Suppressor macrophage treated with lipopolysaccharide for 4 hours (primary cell): ENCODE measurements at regions not wholly inside any gene's neighbourhood (a gene's known extent, or its start where the extent isn't known, plus 50 kb on each side); places are given as distances from the start of the nearest gene placed in this dataset.

Source experiments
- DNase-seq: peaks from one replicate; pipeline ENCODE4 v3.0.0-alpha.2; 2020

DNA sequence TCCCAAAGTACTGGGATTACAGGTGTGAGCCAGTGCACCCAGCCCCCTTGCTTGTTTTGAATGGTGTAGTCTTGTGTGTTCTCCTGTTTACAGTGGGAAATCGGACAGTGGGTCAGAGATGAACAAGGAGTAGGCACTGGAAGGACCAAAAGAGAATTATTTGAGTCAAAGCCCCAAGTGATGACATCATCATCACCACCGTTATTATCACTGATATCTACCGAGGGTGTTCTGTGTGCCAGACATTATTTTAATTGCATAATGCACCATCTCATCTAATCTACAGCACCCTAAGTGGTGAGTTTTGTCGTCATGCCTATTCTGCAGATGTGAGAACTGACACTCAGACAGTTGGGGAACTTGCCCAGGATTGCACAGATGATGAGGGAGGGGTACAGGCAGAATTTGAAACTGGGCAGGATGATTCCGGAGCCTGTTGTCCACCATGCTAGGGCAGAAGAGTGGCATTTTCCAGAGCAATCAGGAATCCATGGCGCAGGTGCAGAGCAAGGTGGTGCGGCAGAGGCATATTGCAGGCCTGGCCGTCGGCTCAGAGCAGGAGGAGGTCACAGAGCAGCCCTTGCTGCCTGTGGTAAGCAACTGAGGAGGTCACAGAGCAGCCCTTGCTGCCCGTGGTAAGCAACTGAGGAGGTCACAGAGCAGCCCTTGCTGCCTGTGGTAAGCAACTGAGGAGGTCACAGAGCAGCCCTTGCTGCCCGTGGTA lies 137.0 kb upstream of the HDAC4 start:
- DNase-seq: no peak

DNA sequence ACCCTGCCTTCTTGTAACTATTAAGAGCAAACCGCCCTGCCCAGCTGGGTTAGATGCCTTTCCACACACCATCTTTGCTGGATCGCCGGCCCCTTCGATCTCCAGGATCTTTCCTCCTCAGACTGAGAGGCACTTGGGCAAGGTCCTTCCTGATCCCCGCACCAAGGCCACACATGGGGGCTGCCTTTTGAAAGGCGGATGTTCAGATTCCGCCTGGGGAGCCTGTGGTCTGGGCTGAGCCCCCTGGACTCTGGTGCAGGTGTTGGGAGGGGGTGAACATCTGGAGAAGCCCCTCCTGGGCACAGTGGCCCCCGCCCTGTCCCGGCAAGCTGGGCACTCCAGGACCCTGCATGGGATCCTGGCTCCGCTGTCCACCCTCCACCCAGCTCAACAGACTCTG lies 135.4 kb upstream of the HDAC4 start:
- DNase-seq: no peak

DNA sequence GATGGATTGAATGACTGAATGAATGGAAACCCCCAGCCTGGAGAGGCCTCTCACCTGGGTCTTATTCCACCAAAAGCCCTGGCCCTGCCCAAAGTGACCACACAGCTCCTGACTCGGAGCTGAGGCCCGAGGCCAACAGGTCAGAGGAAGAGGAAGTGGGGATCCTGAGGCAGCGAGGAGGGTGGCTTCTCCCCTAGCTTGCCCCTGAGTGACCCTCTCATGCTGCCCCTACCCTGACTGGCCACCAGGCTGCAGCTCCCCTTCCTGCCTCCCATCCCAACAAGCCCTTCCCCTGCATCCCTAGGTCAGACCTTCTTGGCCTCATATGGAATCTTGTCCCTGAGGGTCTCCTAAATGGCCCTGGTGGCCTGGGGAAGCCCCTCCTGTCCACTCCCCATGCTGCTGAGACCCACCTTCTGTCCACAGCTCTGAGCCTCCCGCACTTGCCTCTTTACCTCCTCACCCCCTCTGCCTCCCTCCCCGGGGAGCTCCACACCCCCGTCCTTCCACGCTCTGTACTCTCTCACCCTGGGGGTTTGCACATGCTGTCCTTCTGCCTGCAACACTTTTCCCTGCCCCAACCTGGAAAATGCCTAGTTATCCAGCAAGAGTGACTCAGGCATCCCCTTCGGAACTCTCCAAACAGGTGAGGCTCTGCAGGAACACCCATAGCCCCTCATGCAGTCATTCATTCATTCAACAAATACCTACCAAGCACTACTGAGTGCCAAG lies 134.8 kb upstream of the HDAC4 start:
- DNase-seq: no peak

DNA sequence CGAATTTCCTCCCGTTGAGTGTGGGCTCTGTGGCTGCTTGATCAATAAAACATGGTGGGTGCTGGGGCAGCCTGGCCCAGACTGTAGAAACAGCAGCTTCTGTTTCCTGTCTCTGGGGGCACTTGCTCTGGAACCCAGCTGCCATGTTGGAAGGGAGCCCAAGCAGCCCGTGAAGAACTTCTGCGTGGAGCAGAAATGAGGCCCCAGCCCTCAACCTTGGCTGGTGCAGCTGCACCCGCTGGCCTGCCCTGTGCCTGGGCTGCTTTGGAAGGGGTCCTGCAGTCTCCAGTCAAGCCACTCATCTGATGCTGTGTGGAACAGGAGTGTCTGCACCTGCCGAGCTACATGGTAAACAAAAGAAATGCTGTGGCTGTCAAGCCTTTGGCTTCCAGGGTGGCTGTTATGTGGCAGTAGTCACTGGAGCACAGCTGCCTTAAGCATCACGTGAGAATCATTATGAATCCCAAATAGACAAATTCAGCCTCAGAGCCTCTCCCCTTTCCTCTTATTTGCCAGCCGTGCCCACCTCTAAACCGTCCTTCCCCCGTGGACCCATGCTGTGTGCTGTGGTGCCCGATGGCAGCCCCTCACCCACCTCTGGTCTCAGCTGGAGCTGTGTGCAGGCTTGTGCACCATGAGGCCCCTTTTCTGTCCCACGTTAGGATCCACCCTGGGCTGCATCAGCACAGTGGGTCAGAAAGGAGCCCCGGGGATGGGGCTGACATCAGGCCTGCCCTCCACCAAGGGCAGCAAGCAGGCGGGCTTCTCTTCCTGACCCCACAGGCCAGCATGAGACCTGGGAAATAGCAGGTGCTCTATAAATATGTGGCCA lies 134.0 kb upstream of the HDAC4 start:
- DNase-seq: no peak

DNA sequence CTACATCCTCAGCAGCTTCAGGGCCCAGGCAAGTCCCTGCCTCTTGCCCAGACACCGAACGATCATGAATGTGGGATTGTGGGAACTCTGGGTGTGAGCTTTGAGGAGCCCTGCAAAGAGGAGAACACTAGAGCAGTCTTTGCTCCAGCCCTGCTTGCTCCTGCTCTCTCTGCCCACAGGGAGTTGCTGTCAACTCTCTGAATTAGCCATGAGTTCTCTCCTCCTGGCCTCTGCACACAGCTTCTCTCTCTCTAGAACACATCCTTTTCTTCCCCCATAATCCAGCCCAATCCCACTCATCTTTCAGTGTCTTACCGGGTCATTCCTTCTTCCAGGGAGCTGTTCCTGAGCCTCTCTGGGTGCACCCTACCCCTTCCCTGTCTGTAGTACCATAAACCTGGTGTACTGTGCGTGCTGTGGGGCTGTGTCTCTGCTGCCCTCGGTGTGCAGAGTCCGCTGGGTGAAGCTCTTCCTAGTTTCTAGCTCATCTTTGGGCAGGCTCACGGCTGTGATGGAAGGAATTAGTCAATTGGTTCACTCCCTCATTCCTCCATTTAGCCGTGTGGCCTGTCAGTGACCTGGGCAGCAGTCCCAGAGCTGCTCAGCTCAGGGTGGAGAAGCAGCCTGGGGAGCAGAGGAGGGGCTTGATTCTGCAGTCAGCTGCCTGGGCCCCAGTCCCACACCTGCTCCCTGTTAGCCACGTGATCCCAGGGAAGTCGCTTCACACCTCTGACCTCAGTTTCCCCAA lies 132.9 kb upstream of the HDAC4 start:
- no peak for DNase-seq

DNA sequence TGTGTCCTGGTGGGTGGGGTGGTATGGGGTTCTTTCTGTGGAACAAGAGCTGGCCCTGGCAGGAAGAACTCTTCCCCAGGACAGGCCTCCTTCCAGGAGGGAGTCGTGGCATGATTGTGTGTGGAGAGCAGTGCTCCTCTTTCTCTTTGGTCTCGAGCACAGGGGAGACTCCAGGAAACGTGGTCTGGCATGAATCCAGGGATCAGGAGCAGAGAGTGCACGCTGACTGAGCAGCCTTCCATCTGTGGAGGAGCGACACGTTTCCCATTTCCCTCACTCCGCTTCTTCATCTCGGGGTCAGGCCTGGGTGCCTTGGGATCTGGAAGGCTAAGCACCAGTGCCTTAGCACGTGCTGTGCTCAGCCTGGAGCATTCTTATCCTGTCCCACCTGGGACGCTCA lies 132.0 kb upstream of the HDAC4 start:
- no peak for DNase-seq

DNA sequence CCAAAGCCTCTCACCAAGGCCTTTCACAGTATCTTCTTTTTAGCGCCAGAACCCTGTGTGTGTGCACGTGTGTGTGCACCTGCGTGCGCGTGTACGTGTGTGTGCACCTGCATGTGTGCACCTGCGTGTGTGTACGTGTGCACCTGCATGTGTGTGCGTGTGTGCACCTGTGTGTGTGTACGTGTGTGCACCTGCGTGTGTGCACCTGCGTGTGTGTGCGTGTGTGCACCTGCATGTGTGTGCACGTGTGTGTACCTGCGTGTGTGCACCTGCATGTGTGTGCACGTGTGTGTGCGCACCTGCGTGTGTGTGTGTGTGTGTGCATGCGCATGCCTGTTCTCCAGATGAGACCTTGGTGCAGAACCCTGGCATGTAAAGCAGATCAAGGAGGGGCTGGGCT lies 131.4 kb upstream of the HDAC4 start:
- no peak for DNase-seq

DNA sequence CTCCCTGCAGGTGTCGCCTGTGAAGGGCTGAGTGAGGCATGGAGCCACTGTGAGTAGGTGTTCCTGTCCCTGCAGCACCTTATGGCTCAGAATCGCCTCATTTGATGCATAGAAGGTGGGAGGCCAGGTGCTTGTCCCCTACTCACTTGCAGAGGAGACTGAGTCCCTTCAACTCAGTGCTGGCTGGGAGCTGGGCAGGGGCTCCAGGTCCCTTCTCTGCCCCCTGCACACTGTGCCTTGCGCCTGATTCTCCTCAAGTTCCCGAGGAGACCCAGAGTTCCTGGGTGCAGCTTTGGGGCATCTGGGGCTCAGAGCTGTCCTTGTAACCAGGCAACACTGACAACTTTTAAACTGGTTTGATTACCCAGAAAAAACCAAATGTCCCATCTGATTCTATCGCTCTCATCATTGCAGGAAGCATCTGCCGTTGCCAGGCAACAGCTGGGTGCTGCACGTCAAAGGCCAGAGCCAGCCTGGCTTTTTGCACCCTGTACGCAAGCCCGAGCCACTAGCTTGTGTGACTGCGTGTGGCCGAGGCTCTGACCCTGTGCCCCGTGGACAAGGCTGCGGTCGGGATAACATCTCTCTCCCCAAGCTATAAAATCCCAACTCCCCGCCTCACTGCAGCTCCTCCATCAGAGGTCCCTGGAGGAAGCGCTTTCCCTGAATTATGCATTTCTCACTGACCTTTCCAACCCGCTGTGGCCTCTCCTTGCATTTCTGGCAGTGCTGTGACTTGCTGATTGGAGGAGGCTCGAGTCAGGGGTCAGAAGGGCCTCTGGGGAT lies 130.8 kb upstream of the HDAC4 start:
- no peak for DNase-seq

DNA sequence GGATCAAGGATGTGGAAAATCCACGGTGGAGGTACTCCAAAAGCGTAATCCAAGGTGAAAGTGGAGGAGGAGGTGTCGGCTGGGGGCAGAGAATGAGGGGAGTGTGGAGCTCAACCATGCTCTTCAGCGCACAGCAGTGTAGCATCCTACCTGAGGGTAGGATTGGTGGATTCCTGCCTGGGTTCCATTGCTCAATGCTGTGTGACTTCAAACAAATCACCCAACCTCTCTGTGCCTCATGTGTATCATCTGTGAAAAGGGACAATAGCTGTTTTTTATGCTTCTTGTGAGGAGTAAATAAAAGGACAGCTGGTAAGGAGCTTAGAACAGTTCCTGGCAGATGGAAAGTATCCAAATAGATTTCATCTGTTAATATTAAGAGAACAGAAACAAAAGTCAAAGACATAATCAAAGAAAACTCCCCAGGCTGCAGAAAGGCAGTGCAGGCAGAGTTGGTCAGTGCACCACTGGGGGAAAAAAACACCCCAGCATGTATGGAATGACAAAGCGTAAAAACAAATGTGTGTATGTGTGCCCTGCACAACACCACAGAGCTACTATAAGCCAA lies 130.0 kb upstream of the HDAC4 start:
- DNase-seq: no peak

DNA sequence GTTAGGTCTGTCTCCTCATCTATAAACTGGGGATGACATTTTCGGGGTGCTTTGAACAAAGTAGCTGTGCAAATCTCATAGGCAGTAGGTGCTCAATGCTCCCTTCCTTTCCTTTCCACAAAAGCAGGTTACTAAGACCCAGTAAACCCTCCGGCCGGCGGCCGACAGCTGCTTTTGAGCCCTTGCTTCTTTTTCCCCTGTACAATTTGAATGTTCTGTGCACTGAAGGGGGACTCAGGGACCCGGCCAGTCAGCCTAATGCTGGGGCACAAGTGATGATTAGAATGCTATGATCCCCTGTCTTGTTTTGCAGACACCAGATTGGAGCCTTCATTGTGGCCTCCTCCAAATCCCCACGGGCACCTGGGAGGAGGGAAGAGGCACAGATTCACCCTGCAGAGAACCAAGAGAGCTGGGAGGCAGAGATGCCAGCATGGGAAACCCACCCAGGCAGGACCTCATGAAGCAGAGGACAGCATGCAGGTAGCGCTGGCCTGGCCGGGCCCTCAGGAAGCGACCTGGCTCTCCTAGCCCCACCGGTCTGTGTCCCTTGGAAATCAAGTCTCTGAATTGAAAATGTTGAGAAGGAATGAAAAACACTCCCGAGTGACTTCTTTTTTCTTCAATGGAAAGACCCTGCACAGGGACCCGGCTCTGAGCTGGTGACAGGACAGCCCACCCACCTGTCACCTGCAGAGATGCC lies 128.6 kb upstream of the HDAC4 start:
- DNase-seq: no peak

DNA sequence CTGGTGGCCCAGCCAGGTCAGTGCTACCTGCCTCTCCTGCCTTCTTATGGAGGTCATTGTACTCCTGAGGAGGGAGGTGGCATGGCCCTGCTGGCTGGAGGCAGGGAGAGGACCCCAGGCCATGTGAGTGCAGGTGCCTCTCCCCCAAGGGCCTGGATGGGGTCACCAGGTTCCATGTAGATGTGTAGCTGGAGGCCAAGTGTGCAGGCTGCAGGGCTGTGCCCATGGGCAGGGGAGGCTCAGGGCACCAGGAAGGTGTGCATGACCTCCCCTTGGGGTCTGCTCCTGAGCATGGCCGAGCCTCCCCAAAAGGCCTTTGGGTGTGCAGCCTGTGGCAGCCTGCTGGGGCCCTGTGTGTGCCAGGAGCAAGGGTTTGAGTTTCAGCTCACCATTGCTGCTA lies 128.1 kb upstream of the HDAC4 start:
- DNase-seq: no peak

DNA sequence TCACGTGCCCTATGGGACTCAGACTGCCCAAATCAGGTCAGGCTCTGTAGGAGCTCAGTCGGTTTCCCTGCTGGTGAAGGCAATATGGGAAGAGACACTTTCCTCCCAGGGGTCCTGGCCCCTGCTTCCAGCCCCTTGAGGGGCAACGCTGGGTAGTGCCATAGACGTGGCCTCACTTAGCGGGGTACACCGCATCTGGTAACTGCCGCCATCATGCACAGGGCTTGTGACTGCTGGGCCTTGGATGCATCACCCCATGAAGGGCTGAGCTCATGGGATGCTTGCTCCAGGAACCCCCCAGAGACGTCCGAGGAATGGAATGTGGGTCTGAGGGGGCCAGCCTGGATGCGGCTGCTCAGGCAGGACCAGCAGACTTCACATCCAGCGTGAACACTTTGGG lies 127.3 kb upstream of the HDAC4 start:
- DNase-seq: no peak

DNA sequence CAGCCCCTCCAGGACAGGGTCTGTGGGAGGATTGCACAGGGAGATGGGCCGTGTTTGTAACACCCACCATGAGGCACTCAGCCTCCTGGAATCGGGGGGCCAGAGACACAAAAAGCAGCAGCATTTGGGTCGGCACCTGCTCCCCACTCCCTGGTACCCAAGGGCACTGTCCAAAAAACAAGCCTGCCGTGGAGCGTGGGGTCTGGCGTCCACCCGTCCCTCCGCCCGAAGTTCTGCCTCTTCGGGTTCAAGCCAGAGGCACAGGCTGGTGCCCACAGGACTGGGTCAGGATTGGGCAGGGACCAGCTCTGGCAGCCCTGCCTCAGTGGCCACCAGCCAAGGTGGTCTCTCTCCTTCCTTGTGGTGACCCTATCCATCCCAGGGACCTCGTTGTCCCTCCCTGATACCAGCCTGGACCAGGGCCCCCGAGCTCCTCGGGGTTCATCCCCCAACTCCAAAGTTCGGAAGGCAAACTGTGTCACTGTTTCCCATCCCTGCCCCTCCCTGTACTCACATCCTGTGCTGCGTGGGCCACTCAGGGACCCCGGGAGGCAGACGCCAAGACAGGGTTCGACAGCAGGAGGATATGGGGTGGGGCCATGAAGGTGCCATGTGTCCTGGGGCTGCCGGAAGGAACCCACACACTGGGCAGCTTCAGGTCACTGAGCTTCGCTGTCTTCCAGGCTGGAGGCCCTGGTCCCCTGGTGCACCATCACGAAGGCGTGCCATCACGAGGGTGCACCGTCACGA lies 126.0 kb upstream of the HDAC4 start:
- no peak for DNase-seq

DNA sequence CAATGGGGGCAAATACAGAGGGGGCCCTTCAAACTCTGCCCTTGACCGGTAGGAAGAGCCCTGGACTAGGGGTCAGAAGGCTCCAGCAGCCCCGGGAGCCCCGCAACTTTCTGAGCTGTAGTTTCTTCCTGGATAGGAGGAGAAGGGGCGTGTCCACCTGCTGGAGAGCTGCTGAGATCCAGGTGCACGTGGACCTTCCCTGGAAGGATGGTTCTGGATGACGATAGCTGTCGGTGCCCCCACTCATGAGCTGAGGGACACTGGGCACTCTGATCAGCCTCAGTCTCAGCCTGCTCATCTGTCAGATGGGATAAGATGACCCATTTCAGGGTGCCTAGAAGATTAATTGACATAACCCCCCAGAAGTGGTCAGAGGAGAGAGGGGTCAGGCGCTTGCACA lies 125.2 kb upstream of the HDAC4 start:
- DNase-seq: no peak

DNA sequence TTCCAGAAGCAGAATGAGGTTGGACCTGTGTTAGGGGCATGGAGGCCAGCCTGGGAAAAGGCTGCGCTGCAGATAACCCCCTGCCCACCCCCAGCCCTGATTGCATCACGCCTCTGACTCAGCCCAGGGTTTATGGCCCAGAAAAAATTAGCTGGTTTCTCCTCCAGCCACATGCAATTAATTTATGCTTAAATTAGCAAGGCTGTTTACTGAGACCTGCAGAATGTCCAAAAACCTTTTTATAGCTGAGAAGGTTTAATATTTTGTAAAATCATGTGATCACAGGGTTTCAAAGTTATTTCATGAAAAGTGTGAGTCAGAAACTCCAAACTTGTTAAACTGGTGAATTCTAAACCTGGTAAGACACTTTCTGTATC lies 123.1 kb upstream of the HDAC4 start:
- DNase-seq: no peak

DNA sequence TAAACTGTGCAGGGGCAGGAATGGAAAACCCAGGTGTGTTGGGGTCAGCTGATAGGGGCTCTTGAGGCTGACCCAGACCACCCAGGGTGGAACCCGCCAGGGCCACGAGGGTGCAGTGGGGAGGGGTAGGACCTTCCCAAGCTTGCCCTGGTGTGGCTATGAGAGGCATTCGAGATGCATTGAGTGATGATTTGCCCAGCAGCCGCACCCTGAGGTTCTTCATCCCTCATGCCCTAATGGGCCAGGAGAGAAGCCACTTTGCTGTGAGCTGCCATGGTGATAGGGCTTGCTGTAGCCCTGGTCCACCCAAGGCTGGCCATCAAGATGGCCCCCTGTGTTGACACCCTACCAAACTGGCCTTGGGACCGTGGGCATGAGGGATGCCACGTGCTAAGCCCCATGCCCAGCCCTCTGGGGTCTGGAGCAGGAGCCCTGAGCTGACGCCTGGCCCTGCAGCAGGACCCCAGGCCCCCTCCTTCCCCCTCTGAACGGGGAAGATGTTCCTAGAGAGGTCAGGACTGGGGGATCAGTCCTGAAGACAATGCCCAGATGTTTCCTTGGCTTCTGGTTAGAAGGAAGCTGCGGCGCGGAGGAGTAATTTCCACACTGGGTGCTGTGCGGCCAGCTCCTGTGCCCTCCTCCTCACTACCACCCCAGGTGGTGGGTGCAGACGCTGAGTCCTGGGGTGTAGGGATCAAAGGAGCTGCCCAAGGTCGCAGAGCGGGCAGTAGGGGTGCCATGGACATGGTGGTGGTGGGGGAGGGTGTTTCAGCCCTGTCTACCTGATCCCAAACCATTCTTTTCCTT lies 122.5 kb upstream of the HDAC4 start:
- DNase-seq: no peak

DNA sequence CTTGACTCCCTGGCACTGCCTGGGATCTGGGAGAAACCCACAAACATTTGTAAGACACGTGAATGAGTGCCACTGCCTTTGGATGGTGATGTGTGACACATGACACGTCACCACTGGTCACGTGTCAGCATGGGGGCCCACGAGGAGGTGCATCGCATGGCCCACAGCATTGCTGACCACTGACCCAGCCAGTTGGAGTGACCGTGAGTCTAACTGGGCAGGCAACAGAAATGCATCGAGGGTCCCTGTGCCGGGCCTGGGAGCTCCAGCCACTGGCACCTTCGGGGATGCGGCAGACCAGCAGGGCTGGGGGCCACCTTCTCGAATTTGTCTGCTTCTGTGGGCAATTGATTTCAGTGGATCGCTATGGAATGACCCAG lies 121.9 kb upstream of the HDAC4 start:
- no peak for DNase-seq

DNA sequence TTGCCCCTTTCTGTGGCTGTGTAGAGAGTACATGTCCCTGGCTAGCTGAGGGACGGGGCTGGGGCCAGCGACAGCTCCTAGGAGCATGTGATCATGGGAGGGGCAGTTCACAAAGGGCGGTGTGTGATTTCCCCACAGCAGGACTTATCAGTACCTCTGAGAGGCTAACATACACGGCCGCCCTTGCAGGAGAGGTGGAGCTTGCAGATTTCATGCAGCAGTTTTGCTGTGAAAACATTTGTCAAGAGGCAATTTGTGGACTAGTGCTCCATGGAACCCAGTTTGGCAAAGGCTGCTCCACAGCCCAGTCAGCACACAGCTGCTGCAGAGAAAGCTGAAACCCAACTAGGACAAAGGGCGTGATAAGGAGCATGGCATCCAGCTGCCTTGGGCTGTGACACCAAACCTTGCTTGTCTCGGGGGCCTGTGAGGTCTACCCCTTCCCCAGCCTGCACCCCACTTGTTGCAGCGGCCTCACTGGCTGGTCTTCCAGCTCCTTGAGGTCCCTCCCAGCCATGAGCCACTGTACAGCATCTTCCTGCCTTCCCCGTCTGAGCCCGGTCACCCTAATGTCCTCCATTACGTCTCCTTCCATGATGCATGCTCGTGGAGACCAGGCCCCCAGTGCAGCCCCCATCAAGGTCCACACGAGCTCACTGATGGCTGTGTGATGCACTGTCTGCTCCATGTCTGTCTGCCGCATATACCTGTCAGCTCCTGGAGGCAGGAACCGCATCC lies 121.4 kb upstream of the HDAC4 start:
- DNase-seq: no peak

DNA sequence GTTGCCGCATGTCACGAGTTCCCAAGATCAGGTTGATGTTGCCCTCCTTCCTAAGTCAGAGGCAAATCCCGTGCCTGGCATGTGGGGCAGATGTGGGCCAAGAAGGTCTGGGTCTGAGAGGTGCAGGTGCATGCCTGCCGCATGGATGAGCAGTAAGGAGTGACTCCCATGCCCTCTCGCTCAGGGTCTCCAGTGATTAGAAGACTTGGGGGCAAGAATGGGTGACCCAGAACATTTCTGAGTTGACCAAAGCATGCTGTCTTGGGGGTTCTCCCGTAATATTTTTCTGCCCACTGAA lies 120.6 kb upstream of the HDAC4 start:
- DNase-seq: no peak
